Keratinocyte (primary cell): ENCODE measurements at regions not wholly inside any gene's neighbourhood (a gene's known extent, or its start where the extent isn't known, plus 50 kb on each side); places are given as distances from the start of the nearest gene placed in this dataset.

Source experiments
- DNase-seq: peaks from one replicate; pipeline ENCODE4 v3.0.0-alpha.2; 2011; ENCODE audit warnings: low read depth, missing footprints, low spot score
- FAIRE-seq: peaks from 2 replicates; lab custom pipeline; 2011; peaks lifted over from hg19 to GRCh38; lab: Jason Lieb, UNC
- H2AFZ ChIP-seq: 2 replicates; pipeline ENCODE4 v1.6.0; 2012; ENCODE audit warnings: low read length, control low read depth, inconsistent platforms; ENCODE audit not compliant: control insufficient read depth
- H3K27ac ChIP-seq: 2 replicates; pipeline ENCODE4 v1.5.1; 2011; ENCODE audit warnings: low read length; ENCODE audit not compliant: control insufficient read depth, insufficient read depth
- H3K27me3 ChIP-seq: 3 replicates; pipeline ENCODE4 v1.6.0; 2011; ENCODE audit warnings: low read length; ENCODE audit not compliant: control insufficient read depth, insufficient read depth; ENCODE audit errors: extremely low read depth
- H3K36me3 ChIP-seq, 2 experiments: 2 replicates in 1 of 2; 3 replicates in 1 of 2; pipeline ENCODE4 v1.5.1; 2011; ENCODE audit warnings: low read length in 2 of 2, mild to moderate bottlenecking in 1 of 2; ENCODE audit not compliant: control insufficient read depth in 2 of 2, insufficient read depth in 2 of 2; ENCODE audit errors: extremely low read depth in 1 of 2
- H3K4me1 ChIP-seq: 3 replicates; pipeline ENCODE4 v1.5.1; 2011; ENCODE audit warnings: low read length; ENCODE audit not compliant: control insufficient read depth, insufficient read depth; ENCODE audit errors: extremely low read depth
- H3K4me2 ChIP-seq: 3 replicates; pipeline ENCODE4 v1.6.0; 2011; ENCODE audit warnings: low read depth, low read length; ENCODE audit not compliant: control insufficient read depth, insufficient read depth; ENCODE audit errors: extremely low read depth
- H3K4me3 ChIP-seq, 3 experiments: fragments of 200-600 bp in 1 of 3; sonication (generic) in 1 of 3; 2 replicates in 2 of 3; 3 replicates in 1 of 3; pipeline ENCODE4 v1.5.1; 2011 to 2016; ENCODE audit warnings: low read length in 3 of 3, mild to moderate bottlenecking in 3 of 3, control low read depth in 2 of 3, inconsistent platforms in 1 of 3, low read depth in 1 of 3, mixed read lengths in 1 of 3, mixed run types in 1 of 3, moderate library complexity in 1 of 3; ENCODE audit not compliant: control insufficient read depth in 2 of 3, insufficient read depth in 2 of 3; ENCODE audit errors: extremely low read depth in 1 of 3
- H3K79me2 ChIP-seq: 2 replicates; pipeline ENCODE4 v1.6.0; 2012; ENCODE audit warnings: low read length; ENCODE audit not compliant: control insufficient read depth, insufficient read depth
- H3K9ac ChIP-seq: 3 replicates; pipeline ENCODE4 v1.6.0; 2011; ENCODE audit warnings: low read length; ENCODE audit not compliant: control insufficient read depth, insufficient read depth; ENCODE audit errors: extremely low read depth
- H3K9me1 ChIP-seq: 3 replicates; pipeline ENCODE4 v1.6.0; 2011; ENCODE audit warnings: low read length; ENCODE audit not compliant: control insufficient read depth, insufficient read depth; ENCODE audit errors: extremely low read depth
- H3K9me3 ChIP-seq: 2 replicates; pipeline ENCODE4 v1.5.1; 2012; ENCODE audit warnings: low read depth, low read length; ENCODE audit not compliant: control insufficient read depth
- H4K20me1 ChIP-seq: 3 replicates; pipeline ENCODE4 v1.6.0; 2011; ENCODE audit warnings: low read length; ENCODE audit not compliant: control insufficient read depth, insufficient read depth; ENCODE audit errors: extremely low read depth
- EZH2 ChIP-seq: IDR thresholded peaks from one replicate; pipeline ENCODE4 v1.6.1; 2012; ENCODE audit warnings: inconsistent platforms, mild to moderate bottlenecking, low read length, moderate library complexity
- dilution Hi-C: fragments of 300-500 bp; cut with MboI; formaldehyde crosslinking; loops from one replicate; pipeline ENCODE4 v1.7.0; 2020; ENCODE audit warnings: low sequenced_read_pairs; ENCODE audit not compliant: extremely low pct_ligation_motif_present
- TF ChIP-seq, protein P1 (sequence below), 3 experiments: IDR thresholded peaks in 1 of 3; conservative IDR thresholded peaks in 1 of 3; optimal IDR thresholded peaks in 1 of 3; 2 replicates in 2 of 3; 3 replicates in 1 of 3; pipeline versions ENCODE3 to v1.5.1; 2011; ENCODE audit warnings: low read length in 3 of 3, mild to moderate bottlenecking in 3 of 3, moderate library complexity in 2 of 3, control low read depth in 1 of 3, inconsistent platforms in 1 of 3; ENCODE audit not compliant: insufficient read depth in 2 of 3; ENCODE audit errors: extremely low read depth in 1 of 3

DNA sequence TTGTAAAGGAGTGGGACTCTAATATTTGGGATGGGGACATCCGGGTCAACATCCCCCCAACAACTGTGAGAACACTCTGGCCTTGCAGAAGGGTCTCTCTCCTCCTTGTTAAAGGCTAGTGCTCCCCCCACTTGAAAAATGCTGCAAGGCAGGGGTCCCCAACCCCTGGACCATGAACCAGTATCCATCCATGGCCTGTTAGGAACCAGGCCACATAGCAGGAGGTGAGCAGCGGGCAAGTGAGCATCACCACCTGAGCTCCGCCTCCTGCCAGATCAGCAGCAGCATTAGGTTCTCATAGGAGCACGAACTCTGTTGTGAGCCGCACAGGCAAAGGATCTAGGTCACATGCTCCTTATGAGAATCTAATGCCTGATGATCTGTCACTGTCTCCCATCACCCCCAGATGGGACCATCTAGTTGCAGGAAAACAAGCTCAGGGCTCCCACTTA lies 243.9 kb upstream of the ID2 start:
- Histone ChIP-seq H2AFZ (no peak overlapping the region), H3K9me3 (no peaks in the 10 kb centered on the region), H3K36me3 (no peaks in the 10 kb centered on the region), H3K9ac (no peak overlapping the region), H3K27me3 (no peaks in the 10 kb centered on the region), H3K27ac (no peak overlapping the region), H3K4me3 (no peak overlapping the region), H3K79me2 (no peaks in the 10 kb centered on the region), H4K20me1 (no peaks in the 10 kb centered on the region), H3K4me2 (no peak overlapping the region), H3K9me1 (no peaks in the 10 kb centered on the region), H3K4me1 (no peaks in the 10 kb centered on the region)
- dilution Hi-C loops: no loop called here
- no peak for FAIRE-seq
- TF ChIP-seq EZH2: no peak
- TF ChIP-seq, protein P1, sequence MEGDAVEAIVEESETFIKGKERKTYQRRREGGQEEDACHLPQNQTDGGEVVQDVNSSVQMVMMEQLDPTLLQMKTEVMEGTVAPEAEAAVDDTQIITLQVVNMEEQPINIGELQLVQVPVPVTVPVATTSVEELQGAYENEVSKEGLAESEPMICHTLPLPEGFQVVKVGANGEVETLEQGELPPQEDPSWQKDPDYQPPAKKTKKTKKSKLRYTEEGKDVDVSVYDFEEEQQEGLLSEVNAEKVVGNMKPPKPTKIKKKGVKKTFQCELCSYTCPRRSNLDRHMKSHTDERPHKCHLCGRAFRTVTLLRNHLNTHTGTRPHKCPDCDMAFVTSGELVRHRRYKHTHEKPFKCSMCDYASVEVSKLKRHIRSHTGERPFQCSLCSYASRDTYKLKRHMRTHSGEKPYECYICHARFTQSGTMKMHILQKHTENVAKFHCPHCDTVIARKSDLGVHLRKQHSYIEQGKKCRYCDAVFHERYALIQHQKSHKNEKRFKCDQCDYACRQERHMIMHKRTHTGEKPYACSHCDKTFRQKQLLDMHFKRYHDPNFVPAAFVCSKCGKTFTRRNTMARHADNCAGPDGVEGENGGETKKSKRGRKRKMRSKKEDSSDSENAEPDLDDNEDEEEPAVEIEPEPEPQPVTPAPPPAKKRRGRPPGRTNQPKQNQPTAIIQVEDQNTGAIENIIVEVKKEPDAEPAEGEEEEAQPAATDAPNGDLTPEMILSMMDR (optimal IDR thresholded peaks at IDR 0.05 in 1 of 3, IDR thresholded peaks at IDR 0.05 in 1 of 3, conservative IDR thresholded peaks at IDR 0.05 in 1 of 3; ENCODE audit: extremely low read depth in 1 of 3, insufficient read depth in 2 of 3, low read length in 3 of 3): no peak
- no peak for DNase-seq

DNA sequence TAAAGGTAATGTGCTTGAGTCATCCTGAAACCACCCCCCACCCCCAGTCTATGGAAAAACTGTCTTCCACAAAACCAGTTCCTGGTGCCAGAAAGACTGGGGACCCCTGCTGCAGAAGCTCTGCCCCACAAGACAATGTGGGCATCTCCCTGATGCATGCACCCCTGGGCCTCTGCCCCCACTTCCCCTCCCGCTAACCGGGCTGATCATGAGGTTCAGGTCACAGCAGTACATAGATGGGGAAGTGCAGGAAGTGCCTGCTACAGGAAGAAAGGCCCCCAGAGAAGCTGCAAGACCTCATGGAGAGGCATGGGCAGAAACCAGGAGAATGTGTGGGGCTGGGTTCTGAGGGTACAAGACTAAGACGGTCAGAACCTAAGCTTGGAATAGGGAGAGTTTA lies 243.4 kb upstream of the ID2 start:
- H3K4me1 ChIP-seq: no peaks in the 10 kb centered on the region
- dilution Hi-C loops: no loop called here
- DNase-seq (no peak), FAIRE-seq (no peak)
- no peaks in the 10 kb centered on the region for H3K9me1 ChIP-seq
- H3K4me2 ChIP-seq: no peak overlapping the region
- no peaks in the 10 kb centered on the region for H3K79me2 ChIP-seq
- H3K27me3 ChIP-seq: no peaks in the 10 kb centered on the region
- no peak for TF ChIP-seq EZH2
- TF ChIP-seq, protein P1 (optimal IDR thresholded peaks at IDR 0.05 in 1 of 3, IDR thresholded peaks at IDR 0.05 in 1 of 3, conservative IDR thresholded peaks at IDR 0.05 in 1 of 3; ENCODE audit: extremely low read depth in 1 of 3, insufficient read depth in 2 of 3, low read length in 3 of 3): no peak
- H4K20me1 ChIP-seq: no peaks in the 10 kb centered on the region
- no peak overlapping the region for H3K4me3 ChIP-seq
- no peak overlapping the region for H2AFZ ChIP-seq
- no peak overlapping the region for H3K9ac ChIP-seq
- H3K9me3 ChIP-seq: no peaks in the 10 kb centered on the region
- H3K36me3 ChIP-seq: no peaks in the 10 kb centered on the region
- H3K27ac ChIP-seq: no peak overlapping the region
